ENCODE measurements at regions not wholly inside any gene's neighbourhood (a gene's known extent, or its start where the extent isn't known, plus 50 kb on each side); places are given as distances from the start of the nearest gene placed in this dataset.

- TF ChIP-seq EZH2 (IDR thresholded peaks at IDR 0.05; ENCODE audit: insufficient read depth, poor library complexity, severe bottlenecking): no peak
- no peak for TF ChIP-seq EZH2phosphoT487 (IDR thresholded peaks at IDR 0.05; ENCODE audit: insufficient read depth, low read depth)
Observed at GRCh38 chr1:9444532-9444931, 94.7 kb upstream of the SLC25A33 start.

Data from GM23248 (cell line).